ENCODE measurements at regions not wholly inside any gene's neighbourhood (a gene's known extent, or its start where the extent isn't known, plus 50 kb on each side); places are given as distances from the start of the nearest gene placed in this dataset.

GRCh38 chr15:34647569-34648293 lies 64.3 kb upstream of the GOLGA8B start:
- 0 out of 2 replicates have a peak, but pooled peaks cover 2% of the 10 kb centered on the region for H3K27me3 ChIP-seq (ENCODE audit: control insufficient read depth, insufficient read depth, low read length)
- ATAC-seq (no peak), DNase-seq (ENCODE audit: low read depth, low spot score) (no peak)
- TF ChIP-seq, protein P1, sequence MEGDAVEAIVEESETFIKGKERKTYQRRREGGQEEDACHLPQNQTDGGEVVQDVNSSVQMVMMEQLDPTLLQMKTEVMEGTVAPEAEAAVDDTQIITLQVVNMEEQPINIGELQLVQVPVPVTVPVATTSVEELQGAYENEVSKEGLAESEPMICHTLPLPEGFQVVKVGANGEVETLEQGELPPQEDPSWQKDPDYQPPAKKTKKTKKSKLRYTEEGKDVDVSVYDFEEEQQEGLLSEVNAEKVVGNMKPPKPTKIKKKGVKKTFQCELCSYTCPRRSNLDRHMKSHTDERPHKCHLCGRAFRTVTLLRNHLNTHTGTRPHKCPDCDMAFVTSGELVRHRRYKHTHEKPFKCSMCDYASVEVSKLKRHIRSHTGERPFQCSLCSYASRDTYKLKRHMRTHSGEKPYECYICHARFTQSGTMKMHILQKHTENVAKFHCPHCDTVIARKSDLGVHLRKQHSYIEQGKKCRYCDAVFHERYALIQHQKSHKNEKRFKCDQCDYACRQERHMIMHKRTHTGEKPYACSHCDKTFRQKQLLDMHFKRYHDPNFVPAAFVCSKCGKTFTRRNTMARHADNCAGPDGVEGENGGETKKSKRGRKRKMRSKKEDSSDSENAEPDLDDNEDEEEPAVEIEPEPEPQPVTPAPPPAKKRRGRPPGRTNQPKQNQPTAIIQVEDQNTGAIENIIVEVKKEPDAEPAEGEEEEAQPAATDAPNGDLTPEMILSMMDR (IDR thresholded peaks at IDR 0.05), result no peak
- no peak for TF ChIP-seq POLR2AphosphoS5 (IDR thresholded peaks at IDR 0.05; ENCODE audit: low read depth, low read length)
- TF ChIP-seq, protein P2, sequence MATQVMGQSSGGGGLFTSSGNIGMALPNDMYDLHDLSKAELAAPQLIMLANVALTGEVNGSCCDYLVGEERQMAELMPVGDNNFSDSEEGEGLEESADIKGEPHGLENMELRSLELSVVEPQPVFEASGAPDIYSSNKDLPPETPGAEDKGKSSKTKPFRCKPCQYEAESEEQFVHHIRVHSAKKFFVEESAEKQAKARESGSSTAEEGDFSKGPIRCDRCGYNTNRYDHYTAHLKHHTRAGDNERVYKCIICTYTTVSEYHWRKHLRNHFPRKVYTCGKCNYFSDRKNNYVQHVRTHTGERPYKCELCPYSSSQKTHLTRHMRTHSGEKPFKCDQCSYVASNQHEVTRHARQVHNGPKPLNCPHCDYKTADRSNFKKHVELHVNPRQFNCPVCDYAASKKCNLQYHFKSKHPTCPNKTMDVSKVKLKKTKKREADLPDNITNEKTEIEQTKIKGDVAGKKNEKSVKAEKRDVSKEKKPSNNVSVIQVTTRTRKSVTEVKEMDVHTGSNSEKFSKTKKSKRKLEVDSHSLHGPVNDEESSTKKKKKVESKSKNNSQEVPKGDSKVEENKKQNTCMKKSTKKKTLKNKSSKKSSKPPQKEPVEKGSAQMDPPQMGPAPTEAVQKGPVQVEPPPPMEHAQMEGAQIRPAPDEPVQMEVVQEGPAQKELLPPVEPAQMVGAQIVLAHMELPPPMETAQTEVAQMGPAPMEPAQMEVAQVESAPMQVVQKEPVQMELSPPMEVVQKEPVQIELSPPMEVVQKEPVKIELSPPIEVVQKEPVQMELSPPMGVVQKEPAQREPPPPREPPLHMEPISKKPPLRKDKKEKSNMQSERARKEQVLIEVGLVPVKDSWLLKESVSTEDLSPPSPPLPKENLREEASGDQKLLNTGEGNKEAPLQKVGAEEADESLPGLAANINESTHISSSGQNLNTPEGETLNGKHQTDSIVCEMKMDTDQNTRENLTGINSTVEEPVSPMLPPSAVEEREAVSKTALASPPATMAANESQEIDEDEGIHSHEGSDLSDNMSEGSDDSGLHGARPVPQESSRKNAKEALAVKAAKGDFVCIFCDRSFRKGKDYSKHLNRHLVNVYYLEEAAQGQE (IDR thresholded peaks at IDR 0.05; ENCODE audit: insufficient read depth in 1 of 2, low read depth in 2 of 2, low read length in 1 of 2), result no peak
- no peak for TF ChIP-seq TCF7L2 (IDR thresholded peaks at IDR 0.05; ENCODE audit: low read depth, low read length)
- TF ChIP-seq SIN3A (IDR thresholded peaks at IDR 0.05; ENCODE audit: borderline replicate concordance, insufficient read depth, low read depth, low read length), result no peak
- H3K27ac ChIP-seq (ENCODE audit: low read length), result no peak overlapping the region
- CTCF ChIA-PET, result no interaction called here
- intact Hi-C loops (cut with micrococcal nuclease; ENCODE audit: unreplicated experiment), result no loop called here
- H3K36me3 ChIP-seq (ENCODE audit: control insufficient read depth, insufficient read depth, low read length), result no peaks in the 10 kb centered on the region
- POLR2A ChIA-PET, result no interaction called here
- no TSS peak for BruUV-seq (replicated peaks)
- in situ Hi-C loops (cut with HindIII; ENCODE audit: low pct_unique_long_range_greater_than_20kb, low sequenced_read_pairs), result no loop called here
- no peaks in the 10 kb centered on the region for H3K4me1 ChIP-seq (ENCODE audit: control insufficient read depth, insufficient read depth, low read length)
- no peak overlapping the region for H3K4me3 ChIP-seq (ENCODE audit: low read depth in 2 of 2, low read length in 2 of 2)
- no peaks in the 10 kb centered on the region for H3K9me3 ChIP-seq (ENCODE audit: control insufficient read depth, insufficient read depth, low read depth, low read length)

- Histone ChIP-seq H3K27ac (ENCODE audit: low read length) (no peak overlapping the region), H3K9me3 (ENCODE audit: control insufficient read depth, insufficient read depth, low read depth, low read length) (no peaks in the 10 kb centered on the region), H3K36me3 (ENCODE audit: control insufficient read depth, insufficient read depth, low read length) (no peaks in the 10 kb centered on the region), H3K4me3 (ENCODE audit: low read depth in 2 of 2, low read length in 2 of 2) (no peak overlapping the region), H3K4me1 (ENCODE audit: control insufficient read depth, insufficient read depth, low read length) (no peaks in the 10 kb centered on the region), H3K27me3 (ENCODE audit: control insufficient read depth, insufficient read depth, low read length) (0 out of 2 replicates have a peak, but pooled peaks cover 2% of the 10 kb centered on the region)
- no peak for ATAC-seq
- TF ChIP-seq, protein P1 (IDR thresholded peaks at IDR 0.05), result no peak
- TF ChIP-seq SIN3A (IDR thresholded peaks at IDR 0.05; ENCODE audit: borderline replicate concordance, insufficient read depth, low read depth, low read length) (no peak), TCF7L2 (IDR thresholded peaks at IDR 0.05; ENCODE audit: low read depth, low read length) (no peak), POLR2AphosphoS5 (IDR thresholded peaks at IDR 0.05; ENCODE audit: low read depth, low read length) (no peak)
- TF ChIP-seq, protein P2 (IDR thresholded peaks at IDR 0.05; ENCODE audit: insufficient read depth in 1 of 2, low read depth in 2 of 2, low read length in 1 of 2), result no peak
- intact Hi-C loops (cut with micrococcal nuclease; ENCODE audit: unreplicated experiment) (no loop called here), in situ Hi-C loops (cut with HindIII; ENCODE audit: low pct_unique_long_range_greater_than_20kb, low sequenced_read_pairs) (no loop called here)
- BruUV-seq (replicated peaks), result no TSS peak
- CTCF ChIA-PET, result no interaction called here
- POLR2A ChIA-PET, result interaction anchor here (0.6 kb wide), 1 partner anchor 79 kb away, joined by 3 read pairs; no protein-coding TSS in a partner anchor
- DNase-seq (ENCODE audit: low read depth, low spot score), result no peak
Observed at GRCh38 chr15:34646918-34647317, 63.5 kb upstream of the GOLGA8B start.
